H1 (cell line): ENCODE measurements at regions not wholly inside any gene's neighbourhood (a gene's known extent, or its start where the extent isn't known, plus 50 kb on each side); places are given as distances from the start of the nearest gene placed in this dataset.
A peak's percentile ranks its signal among the peaks of the same experiment; 100 is the strongest.

ENCODE experiments used
- CTCF ChIA-PET: fragments of 300-600 bp; sonication (Branson Sonifier 250); formaldehyde crosslinking; loops from one replicate; lab custom pipeline; 2021; ENCODE audit not compliant: partially characterized antibody; lab: Charles Lee
- POLR2A ChIA-PET: fragments of 300-600 bp; sonication (Branson Sonifier 250); formaldehyde crosslinking; loops from one replicate; lab custom pipeline; 2021; ENCODE audit warnings: inconsistent platforms; ENCODE audit not compliant: partially characterized antibody; lab: Charles Lee
- DNase-seq, 2 experiments: peaks; one replicate each; pipeline versions ENCODE4 v3.0.0 to v3.0.0-alpha.2; 2010 to 2022; ENCODE audit warnings: low spot score in 2 of 2, low read depth in 1 of 2, mixed read lengths in 1 of 2
- FAIRE-seq: peaks from 2 replicates; lab custom pipeline; 2011; peaks lifted over from hg19 to GRCh38; lab: Jason Lieb, UNC
- H2AFZ ChIP-seq: 2 replicates; pipeline ENCODE4 v1.8.1; 2012; ENCODE audit warnings: low read length, inconsistent platforms
- H2AK5ac ChIP-seq: 2 replicates; pipeline ENCODE4 v1.6.1; 2013; ENCODE audit warnings: low read depth, low read length
- H2BK120ac ChIP-seq: replicated peaks from 2 replicates; pipeline ENCODE3; 2013; ENCODE audit warnings: low read depth, low read length, inconsistent platforms
- H2BK12ac ChIP-seq: 2 replicates; pipeline ENCODE4 v1.6.1; 2013; ENCODE audit warnings: low read depth, low read length
- H2BK15ac ChIP-seq: 2 replicates; pipeline ENCODE4 v1.6.1; 2013; ENCODE audit warnings: low read length
- H2BK20ac ChIP-seq: 2 replicates; pipeline ENCODE4 v1.6.1; 2013; ENCODE audit warnings: low read length
- H2BK5ac ChIP-seq: 2 replicates; pipeline ENCODE4 v1.6.1; 2013; ENCODE audit warnings: low read depth, low read length
- H3K14ac ChIP-seq: 2 replicates; pipeline ENCODE4 v1.6.1; 2013; ENCODE audit warnings: inconsistent platforms; ENCODE audit not compliant: insufficient read length
- H3K18ac ChIP-seq: 2 replicates; pipeline ENCODE4 v1.6.1; 2013; ENCODE audit warnings: low read length; ENCODE audit errors: extremely low read depth
- H3K23ac ChIP-seq: 2 replicates; pipeline ENCODE4 v1.6.1; 2013; ENCODE audit warnings: inconsistent platforms; ENCODE audit not compliant: insufficient read length
- H3K23me2 ChIP-seq: 2 replicates; pipeline ENCODE4 v1.6.1; 2013; ENCODE audit warnings: low read depth, low read length
- H3K27ac ChIP-seq: 2 replicates; pipeline ENCODE4 v1.6.1; 2011; ENCODE audit warnings: low read depth, low read length, inconsistent platforms
- H3K27me3 ChIP-seq, 4 experiments: replicated peaks in 1 of 4; 1 replicate in 1 of 4; 2 replicates in 3 of 4; pipeline versions ENCODE4 v1.6.1 to v1.8.1; 2011 to 2013; ENCODE audit warnings: low read length in 3 of 4, mild to moderate bottlenecking in 3 of 4, inconsistent platforms in 2 of 4, mixed read lengths in 2 of 4, moderate library complexity in 1 of 4; ENCODE audit not compliant: control insufficient read depth in 3 of 4, insufficient read depth in 3 of 4; ENCODE audit errors: extremely low read depth in 1 of 4
- H3K36me3 ChIP-seq, 4 experiments: 2 replicates each; pipeline versions ENCODE4 v1.6.1 to v1.8.1; 2011 to 2013; ENCODE audit warnings: mild to moderate bottlenecking in 4 of 4, low read length in 3 of 4, moderate library complexity in 2 of 4, control low read depth in 1 of 4, inconsistent platforms in 1 of 4; ENCODE audit not compliant: insufficient read depth in 4 of 4, control insufficient read depth in 2 of 4
- H3K4ac ChIP-seq: replicated peaks from 2 replicates; pipeline ENCODE3; 2013; ENCODE audit warnings: low read length, low read depth, mixed read lengths, inconsistent platforms; ENCODE audit not compliant: insufficient read length
- H3K4me1 ChIP-seq, 4 experiments: replicated peaks in 1 of 4; 1 replicate in 1 of 4; 2 replicates in 3 of 4; pipeline versions ENCODE4 v1.6.1 to v1.8.1; 2011 to 2013; ENCODE audit warnings: low read length in 3 of 4, inconsistent platforms in 2 of 4, mixed read lengths in 1 of 4; ENCODE audit not compliant: insufficient read depth in 4 of 4, control insufficient read depth in 3 of 4
- H3K4me2 ChIP-seq, 2 experiments: 2 replicates each; pipeline versions ENCODE4 v1.6.1 to v1.8.1; 2011 to 2013; ENCODE audit warnings: low read depth in 2 of 2, low read length in 2 of 2, control low read depth in 1 of 2, inconsistent platforms in 1 of 2, mild to moderate bottlenecking in 1 of 2; ENCODE audit not compliant: insufficient read depth in 1 of 2
- H3K4me3 ChIP-seq, 4 experiments: fragments of 200-600, 300-600 bp in 1 of 4; sonication (generic), shearing (Covaris generic), sonication (Bioruptor Twin) in 1 of 4; 2 replicates each; pipeline versions ENCODE4 v1.5.1 to v1.8.1; 2011 to 2016; ENCODE audit warnings: low read length in 4 of 4, low read depth in 3 of 4, control low read depth in 2 of 4, inconsistent platforms in 2 of 4, mild to moderate bottlenecking in 2 of 4, mixed read lengths in 1 of 4, moderate library complexity in 1 of 4; ENCODE audit not compliant: insufficient read depth in 2 of 4; ENCODE audit errors: extremely low read depth in 1 of 4
- H3K56ac ChIP-seq: replicated peaks from 2 replicates; pipeline ENCODE3; 2013; ENCODE audit warnings: low read depth, mild to moderate bottlenecking, mixed read lengths, low read length, inconsistent platforms; ENCODE audit not compliant: insufficient read length
- H3K79me1 ChIP-seq: 2 replicates; pipeline ENCODE4 v1.6.1; 2013; ENCODE audit warnings: low read depth, low read length, control low read depth
- H3K79me2 ChIP-seq, 2 experiments: 2 replicates each; pipeline versions ENCODE4 v1.6.1 to v1.8.1; 2012 to 2013; ENCODE audit warnings: low read length in 2 of 2, mild to moderate bottlenecking in 2 of 2, inconsistent platforms in 1 of 2; ENCODE audit not compliant: insufficient read depth in 2 of 2, control insufficient read depth in 1 of 2
- H3K9ac ChIP-seq, 4 experiments: replicated peaks in 1 of 4; 1 replicate in 1 of 4; 2 replicates in 3 of 4; pipeline versions ENCODE4 v1.6.1 to v1.8.1; 2011 to 2013; ENCODE audit warnings: low read depth in 3 of 4, low read length in 3 of 4, control low read depth in 2 of 4, mild to moderate bottlenecking in 2 of 4, moderate library complexity in 2 of 4, inconsistent platforms in 1 of 4; ENCODE audit errors: extremely low read depth in 1 of 4
- H3K9me3 ChIP-seq, 2 experiments: 2 replicates each; pipeline versions ENCODE4 v1.6.1 to v1.8.1; 2012 to 2013; ENCODE audit warnings: mild to moderate bottlenecking in 2 of 2, moderate library complexity in 2 of 2, control low read depth in 1 of 2, inconsistent platforms in 1 of 2, low read depth in 1 of 2, low read length in 1 of 2, mixed read lengths in 1 of 2; ENCODE audit not compliant: insufficient read depth in 2 of 2
- H4K20me1 ChIP-seq, 2 experiments: replicated peaks in 1 of 2; 2 replicates each; pipeline versions ENCODE3 to v1.8.1; 2011 to 2013; ENCODE audit warnings: inconsistent platforms in 2 of 2, low read length in 2 of 2, mild to moderate bottlenecking in 1 of 2; ENCODE audit not compliant: insufficient read depth in 2 of 2, control insufficient read depth in 1 of 2
- H4K5ac ChIP-seq: 2 replicates; pipeline ENCODE4 v1.6.1; 2013; ENCODE audit warnings: low read length, low read depth, mixed read lengths, inconsistent platforms; ENCODE audit not compliant: insufficient read length
- H4K8ac ChIP-seq: 2 replicates; pipeline ENCODE4 v1.8.0; 2013; ENCODE audit warnings: mild to moderate bottlenecking, moderate library complexity, low read length, inconsistent platforms; ENCODE audit not compliant: insufficient read depth; ENCODE audit errors: extremely low read depth
- H4K91ac ChIP-seq: replicated peaks from 2 replicates; pipeline ENCODE3; 2013; ENCODE audit warnings: low read length, mixed read lengths, inconsistent platforms; ENCODE audit not compliant: insufficient read length
- ASH2L ChIP-seq: fragments of 200-600, 300-600 bp; sonication (generic); IDR thresholded peaks from one replicate; pipeline ENCODE4 v1.7.1; 2017; ENCODE audit warnings: low read length
- KDM4A ChIP-seq: IDR thresholded peaks from one replicate; pipeline ENCODE4 v1.7.1; 2012; ENCODE audit warnings: low read depth, mild to moderate bottlenecking, moderate library complexity, low read length, inconsistent platforms; ENCODE audit not compliant: severe bottlenecking
- KDM5A ChIP-seq: fragments of 200-600 bp; IDR thresholded peaks from 2 replicates; pipeline ENCODE4 v1.7.1; 2012; ENCODE audit warnings: mild to moderate bottlenecking, low read length, inconsistent platforms, mixed read lengths
- MAFK ChIP-seq: IDR thresholded peaks from 2 replicates; pipeline ENCODE4 v1.6.1; 2012; ENCODE audit warnings: low read depth, mild to moderate bottlenecking, improper control_type of control experiment, low read length
- SP4 ChIP-seq: IDR thresholded peaks from 2 replicates; pipeline ENCODE4 v1.6.1; 2012; ENCODE audit warnings: low read length, inconsistent platforms
- SUZ12 ChIP-seq: fragments of 200-600 bp; sonication (generic); IDR thresholded peaks from 2 replicates; pipeline ENCODE4 v1.6.1; 2012; ENCODE audit warnings: mild to moderate bottlenecking, inconsistent platforms, low read length, moderate library complexity, mixed read lengths
- TAF1 ChIP-seq: IDR thresholded peaks from 2 replicates; pipeline ENCODE4 v1.6.1; 2011; ENCODE audit warnings: mild to moderate bottlenecking, low read depth, low read length
- WGBS, 2 experiments: shearing (Covaris generic) in 1 of 2; methylation state at CpG; one replicate each; pipeline versions ENCODE4 v1.1.6 to v1.1.7; 2013 to 2015; ENCODE audit warnings: low lambda C conversion rate in 2 of 2, mixed read lengths in 2 of 2, inconsistent platforms in 1 of 2, low coverage in 1 of 2, missing lambda C conversion rate in 1 of 2; ENCODE audit not compliant: insufficient replicate concordance in 2 of 2, insufficient coverage in 1 of 2, insufficient read length in 1 of 2; ENCODE audit errors: extremely low coverage in 1 of 2, missing lambda C conversion rate in 1 of 2; 5-methylcytosine and 5-hydroxymethylcytosine counted together

DNA sequence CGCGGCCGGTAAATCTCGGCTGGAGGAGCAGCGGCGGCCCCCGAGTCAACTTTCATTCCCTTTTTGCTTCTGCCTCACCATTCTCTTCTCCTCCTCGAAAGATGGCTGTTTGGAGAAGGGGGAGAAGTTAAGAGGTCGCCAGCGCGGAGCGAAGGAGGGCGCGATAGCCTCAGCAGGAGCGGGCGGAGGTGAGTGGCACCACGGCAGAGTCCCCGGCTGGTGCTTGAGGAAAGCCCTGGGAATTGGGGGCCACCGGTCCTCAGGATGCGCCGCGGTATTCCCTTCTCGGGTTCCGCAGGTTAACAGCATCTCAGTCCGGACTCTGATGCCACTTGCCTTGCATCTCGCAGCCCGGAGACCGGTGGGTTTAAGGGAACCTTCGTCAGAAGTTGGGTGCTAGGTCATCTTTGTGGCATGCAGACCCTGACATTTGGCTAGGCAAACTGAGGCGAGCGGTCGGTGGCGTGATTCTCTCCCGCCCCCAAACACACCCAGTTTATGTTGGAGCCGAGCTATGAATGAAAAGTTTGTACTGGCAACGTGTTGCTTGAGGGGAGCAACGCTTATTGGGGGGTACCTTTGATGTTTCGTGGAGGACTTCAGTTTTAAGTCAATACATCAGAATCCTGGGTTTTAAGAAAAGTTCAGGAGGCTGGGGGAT lies 59.5 kb upstream of the PRPS1L1 start:
- Histone ChIP-seq H3K9ac (no peak overlapping the region), H2BK120ac (no peak overlapping the region), H2BK12ac (no peak overlapping the region), H4K91ac (no peak overlapping the region), H3K79me2 (no peaks in the 10 kb centered on the region), H3K9me3 (no peaks in the 10 kb centered on the region), H3K56ac (no peak overlapping the region), H3K18ac (no peak overlapping the region), H2AFZ (peak overlapping the region; percentile 90), H2AK5ac (no peak overlapping the region), H3K23me2 (peaks cover 7% of the 10 kb centered on the region), H3K4ac (no peak overlapping the region), H3K27me3 (peaks cover 5 to 27% (median 17%) of the 10 kb centered on the region in 4 experiments), H2BK20ac (no peak overlapping the region), H4K8ac (no peak overlapping the region), H4K5ac (no peak overlapping the region), H2BK15ac (no peak overlapping the region), H2BK5ac (no peak overlapping the region), H3K79me1 (no peaks in the 10 kb centered on the region), H3K4me1 (peaks cover 0 to 9% (median 3%) of the 10 kb centered on the region in 4 experiments; a peak in 4 of 7 replicates), H4K20me1 (peaks cover 0 to 4% of the 10 kb centered on the region in 2 experiments), H3K14ac (no peak overlapping the region), H3K27ac (no peak overlapping the region), H3K36me3 (no peaks in the 10 kb centered on the region), H3K4me3 (peak overlapping the region; percentile 38 to 89 (median 60)), H3K4me2 (peak overlapping the region; percentile 77 to 96), H3K23ac (no peak overlapping the region)
- DNase-seq (peak in 1 of 2 experiments; percentile 70), FAIRE-seq (no peak)
- 3% methylated on average over 32 of the region's 38 CpGs; no CpG with 5 or more reads in 1 of the 2 experiments for WGBS, 2 experiments
- TF ChIP-seq SP4 (no peak), KDM4A (peak; percentile 73), TAF1 (0 out of 2 replicates have a peak, but pooled peaks have one; percentile 14), KDM5A (no peak), MAFK (no peak), SUZ12 (peak; percentile 64; the same call in 1 of the 2 replicates), ASH2L (peak; percentile 48)
- POLR2A ChIA-PET: interaction anchor here (0.8 kb wide), 1 partner anchor 22 kb away, joined by 3 read pairs; no protein-coding TSS in a partner anchor
- CTCF ChIA-PET: interaction anchor here (0.6 to 3.2 kb wide), 7 partner anchors 9 to 316 kb away, joined by 3 to 22 read pairs (median 4); no protein-coding TSS in a partner anchor
